ENCODE measurements at regions not wholly inside any gene's neighbourhood (a gene's known extent, or its start where the extent isn't known, plus 50 kb on each side); places are given as distances from the start of the nearest gene placed in this dataset.

DNA sequence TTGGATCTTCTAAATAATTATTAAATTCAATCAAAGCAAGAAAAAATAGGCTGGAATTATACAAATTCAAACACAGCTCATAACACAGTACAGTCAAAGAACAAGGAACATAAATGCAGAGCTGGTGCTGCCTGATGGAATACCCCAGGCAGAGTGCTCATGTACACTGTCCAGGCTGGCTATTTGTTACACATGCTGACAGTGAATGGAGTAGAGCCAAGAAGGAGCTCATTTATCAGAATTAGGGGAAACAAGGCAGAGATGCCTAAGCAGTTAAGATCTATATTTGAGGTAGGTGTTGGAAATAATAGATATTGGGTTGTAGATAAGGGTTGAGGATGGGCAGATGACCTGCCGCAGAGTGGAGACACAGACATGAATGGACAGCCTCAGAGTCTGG, 788.2 kb upstream of the ARPP21 start:
- TF ChIP-seq, protein P1, sequence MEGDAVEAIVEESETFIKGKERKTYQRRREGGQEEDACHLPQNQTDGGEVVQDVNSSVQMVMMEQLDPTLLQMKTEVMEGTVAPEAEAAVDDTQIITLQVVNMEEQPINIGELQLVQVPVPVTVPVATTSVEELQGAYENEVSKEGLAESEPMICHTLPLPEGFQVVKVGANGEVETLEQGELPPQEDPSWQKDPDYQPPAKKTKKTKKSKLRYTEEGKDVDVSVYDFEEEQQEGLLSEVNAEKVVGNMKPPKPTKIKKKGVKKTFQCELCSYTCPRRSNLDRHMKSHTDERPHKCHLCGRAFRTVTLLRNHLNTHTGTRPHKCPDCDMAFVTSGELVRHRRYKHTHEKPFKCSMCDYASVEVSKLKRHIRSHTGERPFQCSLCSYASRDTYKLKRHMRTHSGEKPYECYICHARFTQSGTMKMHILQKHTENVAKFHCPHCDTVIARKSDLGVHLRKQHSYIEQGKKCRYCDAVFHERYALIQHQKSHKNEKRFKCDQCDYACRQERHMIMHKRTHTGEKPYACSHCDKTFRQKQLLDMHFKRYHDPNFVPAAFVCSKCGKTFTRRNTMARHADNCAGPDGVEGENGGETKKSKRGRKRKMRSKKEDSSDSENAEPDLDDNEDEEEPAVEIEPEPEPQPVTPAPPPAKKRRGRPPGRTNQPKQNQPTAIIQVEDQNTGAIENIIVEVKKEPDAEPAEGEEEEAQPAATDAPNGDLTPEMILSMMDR (IDR thresholded peaks at IDR 0.05): no peak
- no peak for TF ChIP-seq POLR2A (IDR thresholded peaks at IDR 0.05)
